GM23338 (cell line): ENCODE measurements at regions not wholly inside any gene's neighbourhood (a gene's known extent, or its start where the extent isn't known, plus 50 kb on each side); places are given as distances from the start of the nearest gene placed in this dataset.

ENCODE experiments used
- EZH2 ChIP-seq: fragments of 200-600 bp; sonication (generic); IDR thresholded peaks from one replicate; pipeline ENCODE4 v1.8.0; 2017; ENCODE audit warnings: antibody characterized with exemption, mild to moderate bottlenecking, low read depth; ENCODE audit not compliant: unreplicated experiment
- EZH2phosphoT487 ChIP-seq: fragments of 200-600 bp; sonication (generic); IDR thresholded peaks from one replicate; pipeline ENCODE4 v1.8.1; 2018; ENCODE audit warnings: antibody characterized with exemption; ENCODE audit not compliant: unreplicated experiment
- JUNB ChIP-seq: IDR thresholded peaks from one replicate; pipeline ENCODE4 v1.6.1; 2016; ENCODE audit warnings: antibody characterized with exemption; ENCODE audit not compliant: unreplicated experiment
- TF ChIP-seq, protein P1 (sequence below), 2 experiments: fragments of 200-600 bp in 1 of 2; sonication (generic) in 1 of 2; conservative IDR thresholded peaks; 2 replicates each; pipeline versions ENCODE4 v1.5.1 to v1.6.1; 2016 to 2017; ENCODE audit warnings: antibody characterized with exemption in 2 of 2, low read depth in 2 of 2, mild to moderate bottlenecking in 2 of 2, moderate library complexity in 1 of 2
- TF ChIP-seq, protein P2 (sequence below): IDR thresholded peaks from one replicate; pipeline ENCODE4 v1.6.1; 2018; ENCODE audit warnings: antibody characterized with exemption; ENCODE audit not compliant: unreplicated experiment

DNA sequence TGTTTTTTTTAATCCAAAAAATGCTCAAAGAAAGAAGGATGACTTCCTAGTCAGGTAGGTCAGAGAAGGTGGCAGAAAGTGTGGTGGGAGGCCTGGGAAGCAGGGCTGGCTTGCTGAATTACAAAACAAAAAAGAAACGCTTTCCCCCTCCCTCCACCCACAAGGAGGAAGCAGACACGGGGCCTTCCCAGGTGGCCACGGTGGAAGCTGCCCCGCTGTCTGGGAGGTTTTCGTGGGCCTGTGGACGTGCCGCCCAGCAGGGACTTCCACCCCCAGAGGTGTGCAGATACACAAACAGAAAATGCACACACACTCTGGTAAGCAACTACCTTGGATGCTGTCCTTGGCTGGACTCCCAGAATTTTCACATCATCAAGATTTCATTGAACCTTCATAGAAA, 198.2 kb upstream of the CDH4 start:
- TF ChIP-seq EZH2phosphoT487 (no peak), JUNB (no peak), EZH2 (no peak)
- TF ChIP-seq, protein P1, sequence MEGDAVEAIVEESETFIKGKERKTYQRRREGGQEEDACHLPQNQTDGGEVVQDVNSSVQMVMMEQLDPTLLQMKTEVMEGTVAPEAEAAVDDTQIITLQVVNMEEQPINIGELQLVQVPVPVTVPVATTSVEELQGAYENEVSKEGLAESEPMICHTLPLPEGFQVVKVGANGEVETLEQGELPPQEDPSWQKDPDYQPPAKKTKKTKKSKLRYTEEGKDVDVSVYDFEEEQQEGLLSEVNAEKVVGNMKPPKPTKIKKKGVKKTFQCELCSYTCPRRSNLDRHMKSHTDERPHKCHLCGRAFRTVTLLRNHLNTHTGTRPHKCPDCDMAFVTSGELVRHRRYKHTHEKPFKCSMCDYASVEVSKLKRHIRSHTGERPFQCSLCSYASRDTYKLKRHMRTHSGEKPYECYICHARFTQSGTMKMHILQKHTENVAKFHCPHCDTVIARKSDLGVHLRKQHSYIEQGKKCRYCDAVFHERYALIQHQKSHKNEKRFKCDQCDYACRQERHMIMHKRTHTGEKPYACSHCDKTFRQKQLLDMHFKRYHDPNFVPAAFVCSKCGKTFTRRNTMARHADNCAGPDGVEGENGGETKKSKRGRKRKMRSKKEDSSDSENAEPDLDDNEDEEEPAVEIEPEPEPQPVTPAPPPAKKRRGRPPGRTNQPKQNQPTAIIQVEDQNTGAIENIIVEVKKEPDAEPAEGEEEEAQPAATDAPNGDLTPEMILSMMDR (conservative IDR thresholded peaks at IDR 0.05; ENCODE audit: low read depth in 2 of 2): no peak
- TF ChIP-seq, protein P2, sequence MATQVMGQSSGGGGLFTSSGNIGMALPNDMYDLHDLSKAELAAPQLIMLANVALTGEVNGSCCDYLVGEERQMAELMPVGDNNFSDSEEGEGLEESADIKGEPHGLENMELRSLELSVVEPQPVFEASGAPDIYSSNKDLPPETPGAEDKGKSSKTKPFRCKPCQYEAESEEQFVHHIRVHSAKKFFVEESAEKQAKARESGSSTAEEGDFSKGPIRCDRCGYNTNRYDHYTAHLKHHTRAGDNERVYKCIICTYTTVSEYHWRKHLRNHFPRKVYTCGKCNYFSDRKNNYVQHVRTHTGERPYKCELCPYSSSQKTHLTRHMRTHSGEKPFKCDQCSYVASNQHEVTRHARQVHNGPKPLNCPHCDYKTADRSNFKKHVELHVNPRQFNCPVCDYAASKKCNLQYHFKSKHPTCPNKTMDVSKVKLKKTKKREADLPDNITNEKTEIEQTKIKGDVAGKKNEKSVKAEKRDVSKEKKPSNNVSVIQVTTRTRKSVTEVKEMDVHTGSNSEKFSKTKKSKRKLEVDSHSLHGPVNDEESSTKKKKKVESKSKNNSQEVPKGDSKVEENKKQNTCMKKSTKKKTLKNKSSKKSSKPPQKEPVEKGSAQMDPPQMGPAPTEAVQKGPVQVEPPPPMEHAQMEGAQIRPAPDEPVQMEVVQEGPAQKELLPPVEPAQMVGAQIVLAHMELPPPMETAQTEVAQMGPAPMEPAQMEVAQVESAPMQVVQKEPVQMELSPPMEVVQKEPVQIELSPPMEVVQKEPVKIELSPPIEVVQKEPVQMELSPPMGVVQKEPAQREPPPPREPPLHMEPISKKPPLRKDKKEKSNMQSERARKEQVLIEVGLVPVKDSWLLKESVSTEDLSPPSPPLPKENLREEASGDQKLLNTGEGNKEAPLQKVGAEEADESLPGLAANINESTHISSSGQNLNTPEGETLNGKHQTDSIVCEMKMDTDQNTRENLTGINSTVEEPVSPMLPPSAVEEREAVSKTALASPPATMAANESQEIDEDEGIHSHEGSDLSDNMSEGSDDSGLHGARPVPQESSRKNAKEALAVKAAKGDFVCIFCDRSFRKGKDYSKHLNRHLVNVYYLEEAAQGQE: no peak
